OCI-LY3 (cell line): ENCODE measurements at regions not wholly inside any gene's neighbourhood (a gene's known extent, or its start where the extent isn't known, plus 50 kb on each side); places are given as distances from the start of the nearest gene placed in this dataset.

Experiments
- CTCF ChIP-seq: fragments of 200-600, 300-600 bp; sonication (generic); IDR thresholded peaks from 2 replicates; pipeline ENCODE4 v1.5.1; 2014; ENCODE audit warnings: antibody characterized with exemption, low read length, low read depth
- EZH2phosphoT487 ChIP-seq: fragments of 200-600 bp; shearing (Covaris generic); IDR thresholded peaks from 2 replicates; pipeline ENCODE4 v1.6.1; 2018; ENCODE audit warnings: antibody characterized with exemption, mixed run types, low read depth

GRCh38 chr9:110115826-110116542, 92.0 kb downstream of the C9orf152 start:
- TF ChIP-seq CTCF: no peak
- TF ChIP-seq EZH2phosphoT487: no peak
